ENCODE measurements at regions not wholly inside any gene's neighbourhood (a gene's known extent, or its start where the extent isn't known, plus 50 kb on each side); places are given as distances from the start of the nearest gene placed in this dataset.

GRCh38 chr11:128040603-128041002 is 546.8 kb downstream of the ETS1 start:
- Mint-ChIP-seq H3K4me3 (no peak overlapping the region), H3K27ac (peak overlapping the region; percentile 18), H3K9me3 (peaks cover 8% of the 10 kb centered on the region), H3K4me1 (ENCODE audit: low read depth) (peaks cover 51% of the 10 kb centered on the region), H3K27me3 (no peaks in the 10 kb centered on the region), H3K36me3 (ENCODE audit: low read depth) (peaks cover 8% of the 10 kb centered on the region)
- ChIA-PET CTCF (interaction anchor here (4.2 to 5.2 kb wide), 2 partner anchors 11 to 118 kb away, joined by 65 to 86 read pairs; no protein-coding TSS in a partner anchor), POLR2A (interaction anchor here (3.1 kb wide), 1 partner anchor 11 kb away, joined by 28 read pairs; no protein-coding TSS in a partner anchor)
- intact Hi-C loops (cut with micrococcal nuclease): no loop called here
- DNase-seq: no peak
- no peak for ATAC-seq
- no peak for TF ChIP-seq CTCF (IDR thresholded peaks at IDR 0.05)

GRCh38 chr11:128039140-128040021 is 548.0 kb downstream of the ETS1 start:
- intact Hi-C loops (cut with micrococcal nuclease): loop anchor here (5.0 to 10.0 kb wide), 4 partner anchors 248 to 825 kb away; partner anchors contain the start of gene KCNJ1
- peak; percentile 90 for ATAC-seq
- ChIA-PET CTCF (interaction anchor here (0.8 to 5.2 kb wide), 14 partner anchors 9 to 918 kb away, joined by 3 to 86 read pairs (median 4); no protein-coding TSS in a partner anchor), POLR2A (interaction anchor here (0.7 to 3.1 kb wide), 8 partner anchors 10 to 865 kb away, joined by 3 to 28 read pairs (median 4); no protein-coding TSS in a partner anchor)
- Mint-ChIP-seq H3K27me3 (no peaks in the 10 kb centered on the region), H3K36me3 (ENCODE audit: low read depth) (peaks cover 8% of the 10 kb centered on the region), H3K27ac (peak overlapping the region; percentile 93), H3K4me3 (peak overlapping the region; percentile 58), H3K9me3 (peaks cover 8% of the 10 kb centered on the region), H3K4me1 (ENCODE audit: low read depth) (peaks cover 42% of the 10 kb centered on the region)
- peak; percentile 45 for TF ChIP-seq CTCF (IDR thresholded peaks at IDR 0.05)
- DNase-seq: peak; percentile 91

- Mint-ChIP-seq H3K9me3 (no peaks in the 10 kb centered on the region), H3K27me3 (no peaks in the 10 kb centered on the region), H3K4me3 (no peak overlapping the region), H3K4me1 (ENCODE audit: low read depth) (peaks cover 35% of the 10 kb centered on the region), H3K27ac (no peak overlapping the region), H3K36me3 (ENCODE audit: low read depth) (no peaks in the 10 kb centered on the region)
- TF ChIP-seq CTCF (IDR thresholded peaks at IDR 0.05): no peak
- intact Hi-C loops (cut with micrococcal nuclease): loop anchor here (5.0 to 10.0 kb wide), 4 partner anchors 251 to 828 kb away; partner anchors contain the start of gene KCNJ1
- ChIA-PET POLR2A (interaction anchor here (0.9 kb wide), 1 partner anchor 10 kb away, joined by 3 read pairs; no protein-coding TSS in a partner anchor), CTCF (interaction anchor here (0.7 to 5.2 kb wide), 3 partner anchors 13 to 122 kb away, joined by 4 to 86 read pairs (median 5); no protein-coding TSS in a partner anchor)
- ATAC-seq: no peak
- peak; percentile 8 for DNase-seq
These were observed 550.7 kb downstream of the ETS1 start for GRCh38 chr11:128036556-128037093.

- Mint-ChIP-seq H3K36me3 (ENCODE audit: low read depth) (no peaks in the 10 kb centered on the region), H3K4me1 (ENCODE audit: low read depth) (peaks cover 35% of the 10 kb centered on the region), H3K27ac (no peak overlapping the region), H3K4me3 (no peak overlapping the region), H3K27me3 (no peaks in the 10 kb centered on the region), H3K9me3 (no peaks in the 10 kb centered on the region)
- POLR2A ChIA-PET: interaction anchor here (0.9 kb wide), 1 partner anchor 11 kb away, joined by 3 read pairs; no protein-coding TSS in a partner anchor
- CTCF ChIA-PET: interaction anchor here (0.6 to 5.2 kb wide), 4 partner anchors 14 to 122 kb away, joined by 4 to 86 read pairs (median 4); no protein-coding TSS in a partner anchor
- ATAC-seq (no peak), DNase-seq (no peak)
- no peak for TF ChIP-seq CTCF (IDR thresholded peaks at IDR 0.05)
- intact Hi-C loops (cut with micrococcal nuclease): loop anchor here (5.0 to 10.0 kb wide), 4 partner anchors 251 to 829 kb away; partner anchors contain the start of gene KCNJ1
These were observed 551.4 kb downstream of the ETS1 start for GRCh38 chr11:128036006-128036405.
